ENCODE measurements at regions not wholly inside any gene's neighbourhood (a gene's known extent, or its start where the extent isn't known, plus 50 kb on each side); places are given as distances from the start of the nearest gene placed in this dataset.

GRCh38 chr1:30406996-30407864 is 316.2 kb downstream of the MATN1 start:
- 14% methylated on average over 5 to 6 of the region's 18 CpGs for WGBS, 2 donors (ENCODE audit: low coverage in 1 of 2)
- no peak for TF ChIP-seq EP300 (IDR thresholded peaks at IDR 0.05)
- no peak for TF ChIP-seq POLR2A (IDR thresholded peaks at IDR 0.05)
- no peak for TF ChIP-seq CTCF (IDR thresholded peaks at IDR 0.05)
- no peak for TF ChIP-seq POLR2AphosphoS5 (IDR thresholded peaks at IDR 0.05)
- no peak for ATAC-seq
- Histone ChIP-seq H3K27ac (no peak overlapping the region), H3K4me3 (no peak overlapping the region), H3K9me3 (no peaks in the 10 kb centered on the region), H3K27me3 (peaks cover 59% of the 10 kb centered on the region), H3K4me1 (no peaks in the 10 kb centered on the region), H3K36me3 (no peaks in the 10 kb centered on the region)

- 90% methylated on average over 1 of the region's 8 CpGs; no CpG with 5 or more reads in 1 of the 2 donors for WGBS, 2 donors (ENCODE audit: low coverage in 1 of 2)
- no peak for TF ChIP-seq POLR2AphosphoS5 (IDR thresholded peaks at IDR 0.05)
- no peak for TF ChIP-seq EP300 (IDR thresholded peaks at IDR 0.05)
- TF ChIP-seq CTCF (IDR thresholded peaks at IDR 0.05) = no peak
- TF ChIP-seq POLR2A (IDR thresholded peaks at IDR 0.05) = no peak
- no peak for ATAC-seq
Observed at GRCh38 chr1:30405631-30406212, 317.7 kb downstream of the MATN1 start.

DNA sequence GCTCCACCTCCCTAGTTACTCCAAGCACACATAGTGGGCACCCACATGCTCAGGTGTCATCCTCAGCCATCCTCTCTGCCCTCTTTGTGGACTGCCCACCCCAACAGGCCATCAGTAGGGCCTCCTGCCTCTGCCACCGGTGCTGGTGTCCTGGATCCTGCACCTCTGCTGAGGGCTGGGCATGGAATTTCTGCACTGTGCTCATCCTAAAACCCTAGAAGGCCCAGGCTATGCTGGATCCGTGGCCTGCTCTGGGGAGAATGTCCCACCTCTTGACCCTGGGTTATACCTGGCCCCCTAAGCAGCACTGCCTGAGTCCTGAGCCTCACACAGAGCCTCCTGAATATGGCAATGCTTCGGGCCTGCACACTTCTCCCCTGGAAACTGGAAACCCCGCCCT is 318.3 kb downstream of the MATN1 start:
- no peak for ATAC-seq
- Histone ChIP-seq H3K9me3 (no peaks in the 10 kb centered on the region), H3K4me1 (no peaks in the 10 kb centered on the region), H3K4me3 (no peak overlapping the region), H3K27ac (no peak overlapping the region), H3K27me3 (peaks cover 39% of the 10 kb centered on the region), H3K36me3 (no peaks in the 10 kb centered on the region)
- WGBS, 2 donors (ENCODE audit: low coverage in 1 of 2) = 80 to 100% methylated on average over 1 of the region's 4 CpGs
- no peak for TF ChIP-seq EP300 (IDR thresholded peaks at IDR 0.05)

More at GRCh38 chr1:30405631-30406212, 317.7 kb downstream of the MATN1 start:
- Histone ChIP-seq H3K9me3 (no peaks in the 10 kb centered on the region), H3K4me1 (no peaks in the 10 kb centered on the region), H3K27me3 (peaks cover 46% of the 10 kb centered on the region), H3K27ac (no peak overlapping the region), H3K4me3 (no peak overlapping the region), H3K36me3 (no peaks in the 10 kb centered on the region)

DNA sequence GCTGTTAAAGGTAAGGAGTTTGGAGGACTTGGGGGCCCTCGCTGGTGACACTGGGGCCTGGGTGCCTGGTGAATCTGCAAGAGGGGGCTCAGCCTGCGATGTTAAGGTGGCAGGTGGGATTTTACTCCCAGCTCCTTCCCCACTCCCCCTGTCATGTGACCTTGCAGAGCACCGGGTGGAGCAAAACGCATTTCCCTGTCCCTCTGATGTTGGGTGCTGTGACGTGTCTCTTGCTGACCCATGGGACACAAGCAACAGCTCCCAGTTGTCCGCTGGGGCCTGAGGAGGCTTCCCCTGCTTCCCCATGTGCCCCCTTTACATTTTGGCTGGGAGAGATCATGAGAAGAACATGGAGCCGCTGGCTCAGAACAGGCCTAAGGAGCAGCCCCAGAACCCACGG is 319.0 kb downstream of the MATN1 start:
- WGBS, 2 donors (ENCODE audit: low coverage in 1 of 2) = 70% methylated on average over 2 of the region's 8 CpGs; no CpG with 5 or more reads in 1 of the 2 donors
- no peaks in the 10 kb centered on the region for H3K9me3 ChIP-seq
- H3K27ac ChIP-seq = no peak overlapping the region
- ATAC-seq = no peak
- H3K4me1 ChIP-seq = no peaks in the 10 kb centered on the region
- TF ChIP-seq EP300 (IDR thresholded peaks at IDR 0.05) (no peak), POLR2AphosphoS5 (IDR thresholded peaks at IDR 0.05) (no peak), POLR2A (IDR thresholded peaks at IDR 0.05) (no peak), CTCF (IDR thresholded peaks at IDR 0.05) (no peak)
- no peak overlapping the region for H3K4me3 ChIP-seq
- H3K36me3 ChIP-seq = no peaks in the 10 kb centered on the region
- peaks cover 32% of the 10 kb centered on the region for H3K27me3 ChIP-seq

DNA sequence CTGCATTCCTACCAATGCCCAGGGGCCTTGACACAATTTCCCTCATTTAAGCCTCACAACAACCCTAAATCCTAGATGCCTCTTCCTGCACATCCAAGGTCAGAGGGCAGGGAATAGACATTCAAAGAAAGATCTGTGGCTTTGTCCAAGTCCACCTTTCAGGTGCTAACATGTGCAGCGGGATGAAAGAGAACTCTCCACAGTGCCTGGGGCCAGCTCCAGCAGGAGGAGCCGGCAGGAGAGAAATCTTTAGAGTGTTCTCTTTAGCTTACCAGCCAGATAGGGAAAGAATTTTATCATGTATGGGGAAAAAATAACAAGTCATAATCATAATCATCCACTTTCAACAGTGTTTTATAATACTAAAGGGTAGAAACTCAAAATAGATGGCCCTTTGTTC is 319.7 kb downstream of the MATN1 start:
- Histone ChIP-seq H3K4me3 (no peak overlapping the region), H3K27me3 (peaks cover 26% of the 10 kb centered on the region), H3K36me3 (no peaks in the 10 kb centered on the region), H3K4me1 (no peaks in the 10 kb centered on the region), H3K27ac (no peak overlapping the region), H3K9me3 (no peaks in the 10 kb centered on the region)
- TF ChIP-seq CTCF (IDR thresholded peaks at IDR 0.05) = no peak
- no peak for TF ChIP-seq EP300 (IDR thresholded peaks at IDR 0.05)
- TF ChIP-seq POLR2A (IDR thresholded peaks at IDR 0.05) = no peak
- TF ChIP-seq POLR2AphosphoS5 (IDR thresholded peaks at IDR 0.05) = no peak
- WGBS, 2 donors (ENCODE audit: low coverage in 1 of 2) = 90% methylated on average over 2 of the region's 2 CpGs; no CpG with 5 or more reads in 1 of the 2 donors
- ATAC-seq = no peak
